ENCODE measurements at regions not wholly inside any gene's neighbourhood (a gene's known extent, or its start where the extent isn't known, plus 50 kb on each side); places are given as distances from the start of the nearest gene placed in this dataset.

GRCh38 chr1:23616292-23616824 lies 57.1 kb upstream of the ID3 start:
- no peak for DNase-seq
- TF ChIP-seq POLR2AphosphoS5 (IDR thresholded peaks at IDR 0.05) (no peak), EP300 (IDR thresholded peaks at IDR 0.05) (no peak), POLR2A (IDR thresholded peaks at IDR 0.05) (no peak), CTCF (IDR thresholded peaks at IDR 0.05) (no peak)
- Histone ChIP-seq H3K36me3 (no peaks in the 10 kb centered on the region), H3K4me1 (peaks cover 0 to 8% (median 6%) of the 10 kb centered on the region in 4 donors), H3K4me3 (no peak overlapping the region), H3K27me3 (peaks cover 0 to 31% (median 7%) of the 10 kb centered on the region in 3 donors), H3K27ac (no peak overlapping the region), H3K9me3 (no peaks in the 10 kb centered on the region)
- intact Hi-C loops (cut with DNase I), result no loop called here
- 98% methylated on average over 5 of the region's 5 CpGs for WGBS, 2 donors

- no peak overlapping the region for H3K27ac ChIP-seq
- no peaks in the 10 kb centered on the region for H3K9me3 ChIP-seq
- no peaks in the 10 kb centered on the region for H3K36me3 ChIP-seq
- TF ChIP-seq EP300 (IDR thresholded peaks at IDR 0.05) (no peak), CTCF (IDR thresholded peaks at IDR 0.05) (no peak), POLR2A (IDR thresholded peaks at IDR 0.05) (no peak), POLR2AphosphoS5 (IDR thresholded peaks at IDR 0.05) (no peak)
- H3K27me3 ChIP-seq, result peaks cover 0 to 29% (median 7%) of the 10 kb centered on the region in 3 donors
- H3K4me3 ChIP-seq, result no peak overlapping the region
- DNase-seq, result no peak
- H3K4me1 ChIP-seq, result peaks cover 0 to 8% (median 6%) of the 10 kb centered on the region in 4 donors
- WGBS, 2 donors, result 73 to 91% methylated on average over 3 of the region's 3 CpGs
- intact Hi-C loops (cut with DNase I), result no loop called here
These were observed 56.6 kb upstream of the ID3 start for GRCh38 chr1:23615852-23616251.

GRCh38 chr1:23615423-23615822 lies 56.1 kb upstream of the ID3 start:
- no peaks in the 10 kb centered on the region for H3K9me3 ChIP-seq
- no peak for DNase-seq
- TF ChIP-seq CTCF (IDR thresholded peaks at IDR 0.05), result no peak
- no peak for TF ChIP-seq EP300 (IDR thresholded peaks at IDR 0.05)
- no peak for TF ChIP-seq POLR2A (IDR thresholded peaks at IDR 0.05)
- no peak for TF ChIP-seq POLR2AphosphoS5 (IDR thresholded peaks at IDR 0.05)
- H3K36me3 ChIP-seq, result no peaks in the 10 kb centered on the region
- no peak overlapping the region for H3K27ac ChIP-seq
- peaks cover 0 to 25% (median 7%) of the 10 kb centered on the region in 3 donors for H3K27me3 ChIP-seq
- peaks cover 0 to 8% (median 6%) of the 10 kb centered on the region in 4 donors for H3K4me1 ChIP-seq
- H3K4me3 ChIP-seq, result no peak overlapping the region
- intact Hi-C loops (cut with DNase I), result no loop called here
- 60 to 75% methylated on average over 6 of the region's 6 CpGs for WGBS, 2 donors

- Histone ChIP-seq H3K4me1 (peaks cover 0 to under 1% (median under 1%) of the 10 kb centered on the region in 4 donors), H3K27me3 (peaks cover 0 to 12% (median 0%) of the 10 kb centered on the region in 3 donors), H3K27ac (no peak overlapping the region), H3K4me3 (no peak overlapping the region), H3K36me3 (no peaks in the 10 kb centered on the region), H3K9me3 (no peaks in the 10 kb centered on the region)
- intact Hi-C loops (cut with DNase I), result no loop called here
- no peak for DNase-seq
- TF ChIP-seq CTCF (IDR thresholded peaks at IDR 0.05) (no peak), POLR2A (IDR thresholded peaks at IDR 0.05) (no peak), EP300 (IDR thresholded peaks at IDR 0.05) (no peak), POLR2AphosphoS5 (IDR thresholded peaks at IDR 0.05) (no peak)
- WGBS, 2 donors, result 67 to 79% methylated on average over 8 of the region's 8 CpGs
These were observed 54.8 kb upstream of the ID3 start for GRCh38 chr1:23614032-23614660.

All from sigmoid colon (tissue), 6 donors.